SJCRH30 (cell line): ENCODE measurements at regions not wholly inside any gene's neighbourhood (a gene's known extent, or its start where the extent isn't known, plus 50 kb on each side); places are given as distances from the start of the nearest gene placed in this dataset.

Experiments
- DNase-seq, 2 experiments: peaks; one replicate each; pipeline ENCODE4 v3.0.0-alpha.2; 2015 to 2020
- H3K27ac ChIP-seq: fragments of 250-450 bp; sonication (Bioruptor Pico); 2 replicates; pipeline ENCODE4 v1.5.1; 2020; ENCODE audit warnings: mild to moderate bottlenecking, moderate library complexity
- H3K27me3 ChIP-seq: fragments of 250-450 bp; sonication (Bioruptor Pico); 2 replicates; pipeline ENCODE4 v1.5.1; 2020; ENCODE audit warnings: mild to moderate bottlenecking, moderate library complexity
- H3K36me3 ChIP-seq: fragments of 250-450 bp; sonication (Bioruptor Pico); 2 replicates; pipeline ENCODE4 v1.5.1; 2020; ENCODE audit warnings: mild to moderate bottlenecking, moderate library complexity
- H3K4me1 ChIP-seq: fragments of 250-450 bp; sonication (Bioruptor Pico); 2 replicates; pipeline ENCODE4 v1.5.1; 2020; ENCODE audit warnings: mild to moderate bottlenecking, moderate library complexity
- H3K4me3 ChIP-seq: fragments of 250-450 bp; sonication (Bioruptor Pico); 2 replicates; pipeline ENCODE4 v1.5.1; 2020; ENCODE audit warnings: mild to moderate bottlenecking, moderate library complexity
- H3K9me3 ChIP-seq: fragments of 250-450 bp; sonication (Bioruptor Pico); replicated peaks from 2 replicates; pipeline ENCODE4 v1.5.1; 2020; ENCODE audit warnings: mild to moderate bottlenecking, moderate library complexity

DNA sequence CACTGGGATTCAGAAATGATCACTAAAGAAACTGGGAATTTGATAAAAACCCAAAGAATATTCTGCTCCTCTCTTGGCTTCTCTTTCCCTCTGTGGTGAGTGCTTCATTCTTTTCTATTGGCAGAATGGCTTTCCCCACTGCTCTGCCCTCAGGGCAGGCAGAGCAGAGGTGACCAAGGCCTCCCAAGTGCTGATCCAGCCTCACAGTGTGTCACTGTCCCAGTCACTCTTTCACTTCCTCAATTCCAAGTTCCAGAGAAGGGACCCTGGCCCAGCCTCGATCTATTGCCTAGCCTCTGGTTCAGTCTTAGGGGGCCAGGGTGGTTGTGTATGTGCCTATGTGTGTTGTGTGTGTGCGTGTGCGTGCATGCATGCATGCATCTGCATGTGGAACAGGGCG lies 180.6 kb upstream of the TMTC4 start:
- Histone ChIP-seq H3K9me3 (no peaks in the 10 kb centered on the region), H3K4me1 (no peaks in the 10 kb centered on the region), H3K36me3 (no peaks in the 10 kb centered on the region), H3K27ac (no peak overlapping the region), H3K27me3 (no peaks in the 10 kb centered on the region), H3K4me3 (no peak overlapping the region)
- no peak for DNase-seq

DNA sequence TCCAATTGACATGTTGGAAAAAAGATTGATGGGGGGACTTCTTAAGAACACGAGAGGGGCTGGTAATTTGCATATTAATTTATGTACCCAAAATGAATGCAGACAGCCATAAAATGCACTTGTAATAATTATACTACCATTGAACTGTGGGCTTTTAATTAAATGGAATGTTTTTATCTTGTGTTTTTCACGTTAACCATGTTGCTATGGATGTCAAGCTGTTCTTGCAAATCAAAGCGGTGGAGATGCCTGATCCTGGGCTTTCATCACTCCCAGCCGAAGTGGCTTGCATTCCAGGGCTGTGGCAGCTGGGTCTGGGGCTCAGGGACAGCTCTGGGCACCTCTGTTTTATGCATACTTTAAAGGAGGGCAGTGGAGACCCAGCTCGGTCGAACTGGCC lies 179.4 kb upstream of the TMTC4 start:
- DNase-seq = no peak
- Histone ChIP-seq H3K27me3 (no peaks in the 10 kb centered on the region), H3K4me1 (no peaks in the 10 kb centered on the region), H3K27ac (no peak overlapping the region), H3K4me3 (no peak overlapping the region), H3K9me3 (no peaks in the 10 kb centered on the region), H3K36me3 (no peaks in the 10 kb centered on the region)

DNA sequence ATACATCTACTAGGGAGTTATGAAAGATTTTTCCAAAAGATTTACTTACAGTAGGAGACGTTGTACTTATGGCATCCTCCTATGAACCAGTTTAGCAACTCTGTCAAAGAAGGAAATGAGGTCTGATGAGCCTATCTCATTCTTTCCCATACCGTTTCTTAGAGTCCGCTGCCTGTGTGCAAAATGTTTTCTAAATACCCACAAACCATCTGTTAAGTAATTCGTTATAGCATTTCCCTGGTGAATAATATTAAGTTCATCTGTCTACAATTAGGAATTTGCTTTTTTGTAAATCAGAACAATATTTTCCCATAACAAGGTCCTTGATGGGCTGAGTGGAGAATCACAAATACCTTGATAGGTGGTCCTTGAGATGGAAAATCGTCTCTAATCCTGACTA lies 178.8 kb upstream of the TMTC4 start:
- H3K27me3 ChIP-seq = no peaks in the 10 kb centered on the region
- no peaks in the 10 kb centered on the region for H3K4me1 ChIP-seq
- no peaks in the 10 kb centered on the region for H3K36me3 ChIP-seq
- H3K9me3 ChIP-seq = no peaks in the 10 kb centered on the region
- H3K27ac ChIP-seq = no peak overlapping the region
- no peak overlapping the region for H3K4me3 ChIP-seq
- DNase-seq = no peak

DNA sequence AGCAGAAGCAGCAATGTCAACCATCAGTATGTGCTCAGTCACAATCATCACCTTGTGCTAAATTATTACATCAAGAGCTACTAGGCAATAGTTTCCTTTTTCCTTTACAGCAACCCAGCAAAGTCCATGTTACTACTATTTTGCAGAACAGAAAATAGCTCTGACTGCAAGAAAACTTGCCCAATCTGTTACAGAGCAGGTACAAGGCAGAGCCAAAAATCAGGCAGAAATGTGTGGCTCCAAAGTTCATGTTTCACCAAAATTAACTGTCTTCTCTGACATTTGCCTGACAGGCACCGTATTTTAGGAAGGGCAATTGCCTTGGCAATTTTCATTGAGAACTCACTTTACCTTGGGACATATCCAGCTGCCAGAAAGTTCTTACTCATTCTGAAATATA lies 177.6 kb upstream of the TMTC4 start:
- no peaks in the 10 kb centered on the region for H3K9me3 ChIP-seq
- no peak overlapping the region for H3K4me3 ChIP-seq

DNA sequence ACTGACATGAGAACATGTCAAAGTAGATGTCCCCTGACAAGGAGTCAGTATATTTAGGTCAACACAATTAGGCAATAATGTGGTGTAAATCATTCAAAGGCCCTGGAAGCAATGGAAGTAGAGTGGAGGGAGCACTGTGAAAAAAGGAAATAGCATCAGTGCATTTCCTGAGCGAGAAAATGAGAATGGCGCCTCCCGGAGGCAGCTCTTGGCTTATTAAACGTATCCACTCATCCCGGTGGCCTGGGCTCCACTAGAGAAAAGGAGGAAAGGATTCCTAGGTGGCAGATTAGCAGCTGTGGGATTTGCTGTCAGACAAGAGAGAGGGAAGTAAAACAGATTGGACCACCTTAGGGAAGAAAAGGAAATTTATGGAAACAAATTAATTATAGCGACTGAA lies 173.7 kb upstream of the TMTC4 start:
- H3K36me3 ChIP-seq = no peaks in the 10 kb centered on the region
- H3K27ac ChIP-seq = no peak overlapping the region
- H3K9me3 ChIP-seq = no peaks in the 10 kb centered on the region
- H3K27me3 ChIP-seq = no peaks in the 10 kb centered on the region
- no peaks in the 10 kb centered on the region for H3K4me1 ChIP-seq
- DNase-seq = no peak
- H3K4me3 ChIP-seq = no peak overlapping the region

More for the DNA sequence above, 177.6 kb upstream of the TMTC4 start:
- Histone ChIP-seq H3K27ac (no peak overlapping the region), H3K36me3 (no peaks in the 10 kb centered on the region), H3K27me3 (no peaks in the 10 kb centered on the region), H3K4me1 (no peaks in the 10 kb centered on the region)
- DNase-seq = no peak

DNA sequence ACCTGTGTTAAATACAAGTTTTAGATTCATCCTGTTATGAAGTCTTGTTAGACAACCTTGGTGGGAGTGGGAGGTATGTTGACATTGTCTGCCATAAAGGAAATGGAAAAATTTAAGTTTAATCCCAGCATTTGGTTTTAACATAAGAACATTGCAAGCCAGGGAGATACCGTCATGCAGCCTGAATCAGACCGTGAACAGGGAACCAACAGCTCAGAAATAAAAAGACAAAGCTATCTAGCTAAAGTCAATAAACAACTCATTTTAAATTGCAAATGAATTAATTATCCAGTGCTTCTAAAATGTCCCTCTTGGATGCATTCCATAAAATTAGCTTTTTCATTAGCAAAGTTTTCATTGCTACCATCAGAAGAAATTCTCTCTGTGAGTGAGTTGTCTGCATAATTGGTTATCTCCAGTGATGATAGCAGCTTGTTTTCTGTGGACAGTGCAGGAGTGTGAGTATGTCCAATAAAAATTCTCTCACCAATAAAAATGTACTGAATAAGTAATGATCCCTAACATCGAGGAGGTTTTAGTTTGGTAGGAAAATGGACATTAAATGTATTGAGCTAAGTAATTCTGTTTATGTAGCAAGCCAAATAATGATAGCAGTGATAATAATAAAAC lies 170.6 kb upstream of the TMTC4 start:
- no peak overlapping the region for H3K27ac ChIP-seq
- no peak overlapping the region for H3K4me3 ChIP-seq
- no peaks in the 10 kb centered on the region for H3K36me3 ChIP-seq
- H3K4me1 ChIP-seq = no peaks in the 10 kb centered on the region
- DNase-seq = no peak
- no peaks in the 10 kb centered on the region for H3K27me3 ChIP-seq
- H3K9me3 ChIP-seq = no peaks in the 10 kb centered on the region

DNA sequence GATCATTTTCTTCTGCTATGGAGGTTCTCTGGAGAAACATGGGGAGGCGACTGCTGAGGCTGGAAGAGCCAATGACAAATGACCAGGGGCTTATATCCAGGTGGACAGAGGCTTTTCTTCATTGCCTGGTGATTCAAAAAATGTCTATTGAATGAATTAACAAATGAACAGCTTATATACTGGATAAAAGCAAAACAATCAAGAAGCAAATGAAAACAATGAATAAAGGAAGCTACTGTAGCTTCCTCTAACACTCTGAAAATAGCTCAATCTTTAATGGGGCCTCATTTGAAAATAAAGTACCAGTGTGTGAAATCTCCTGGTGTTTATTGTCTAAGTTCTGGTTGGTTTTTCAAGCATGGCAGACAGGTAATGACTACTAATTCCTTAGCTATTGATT lies 167.5 kb upstream of the TMTC4 start:
- DNase-seq = no peak
- Histone ChIP-seq H3K9me3 (no peaks in the 10 kb centered on the region), H3K27ac (no peak overlapping the region), H3K36me3 (no peaks in the 10 kb centered on the region), H3K4me1 (no peaks in the 10 kb centered on the region), H3K27me3 (no peaks in the 10 kb centered on the region), H3K4me3 (no peak overlapping the region)

DNA sequence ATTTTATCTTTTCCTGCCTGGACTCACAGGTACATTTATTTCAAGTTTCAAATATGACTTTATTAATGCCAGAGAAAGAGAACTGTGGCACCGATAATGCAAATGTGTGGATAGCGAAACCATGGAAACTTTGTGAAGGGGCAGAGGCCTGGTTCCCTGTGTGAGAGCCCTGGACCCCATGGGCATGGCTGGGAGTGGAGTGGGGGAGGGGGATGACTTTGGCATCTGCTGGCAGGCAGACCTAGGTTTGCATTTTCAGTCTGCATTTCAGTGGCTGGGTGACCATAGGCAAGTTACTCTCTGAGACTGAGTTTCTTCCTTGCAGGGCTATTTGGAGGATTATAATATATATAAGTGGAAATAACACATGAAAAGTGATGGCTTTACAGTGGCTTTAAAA lies 163.8 kb upstream of the TMTC4 start:
- DNase-seq = no peak
- Histone ChIP-seq H3K4me1 (no peaks in the 10 kb centered on the region), H3K27ac (no peak overlapping the region), H3K4me3 (no peak overlapping the region), H3K27me3 (no peaks in the 10 kb centered on the region), H3K9me3 (no peaks in the 10 kb centered on the region), H3K36me3 (no peaks in the 10 kb centered on the region)

DNA sequence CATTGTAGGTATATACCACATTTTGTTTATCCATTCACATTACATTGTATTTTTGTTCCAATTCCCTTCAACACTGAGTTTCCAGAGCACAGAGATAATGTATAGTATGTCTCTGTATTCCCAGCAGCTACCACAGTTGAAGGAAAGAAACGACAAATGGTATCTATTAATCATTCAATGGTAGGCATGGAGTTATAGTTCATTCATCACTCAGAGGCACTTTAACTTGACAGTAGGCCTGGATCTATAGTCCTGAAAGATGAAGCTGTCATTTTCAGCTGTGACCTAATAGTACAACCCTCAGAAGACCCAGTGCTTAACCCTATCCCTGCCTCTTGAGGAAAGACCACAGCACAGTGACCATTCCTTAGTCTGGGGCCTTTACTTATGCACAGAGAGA lies 163.0 kb upstream of the TMTC4 start:
- no peaks in the 10 kb centered on the region for H3K4me1 ChIP-seq

DNA sequence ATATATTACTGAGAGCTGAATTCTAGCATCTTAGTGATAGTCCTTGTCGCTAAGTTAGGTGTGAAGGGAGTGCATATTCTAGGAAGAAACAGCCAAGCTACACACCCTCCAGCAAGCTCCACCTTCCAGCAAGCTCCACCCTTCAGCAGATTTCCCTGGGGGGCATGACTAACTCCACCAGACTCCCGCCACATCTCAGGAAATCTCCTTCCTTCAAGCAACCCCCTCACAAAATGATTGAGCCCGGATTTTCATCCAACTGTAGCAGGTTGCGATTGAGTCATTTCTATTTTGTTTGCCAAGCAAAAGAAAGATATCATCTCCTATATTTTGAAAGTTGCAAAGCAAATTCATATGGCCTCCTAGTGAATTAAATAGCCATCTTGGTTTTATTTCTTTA lies 162.1 kb upstream of the TMTC4 start:
- H3K4me3 ChIP-seq = no peak overlapping the region
- DNase-seq = no peak
- H3K27me3 ChIP-seq = no peaks in the 10 kb centered on the region
- H3K27ac ChIP-seq = no peak overlapping the region
- H3K4me1 ChIP-seq = no peaks in the 10 kb centered on the region
- no peaks in the 10 kb centered on the region for H3K36me3 ChIP-seq
- H3K9me3 ChIP-seq = no peaks in the 10 kb centered on the region

More for the DNA sequence above, 163.0 kb upstream of the TMTC4 start:
- Histone ChIP-seq H3K27me3 (no peaks in the 10 kb centered on the region), H3K9me3 (no peaks in the 10 kb centered on the region), H3K4me3 (no peak overlapping the region), H3K27ac (no peak overlapping the region), H3K36me3 (no peaks in the 10 kb centered on the region)
- DNase-seq = no peak

DNA sequence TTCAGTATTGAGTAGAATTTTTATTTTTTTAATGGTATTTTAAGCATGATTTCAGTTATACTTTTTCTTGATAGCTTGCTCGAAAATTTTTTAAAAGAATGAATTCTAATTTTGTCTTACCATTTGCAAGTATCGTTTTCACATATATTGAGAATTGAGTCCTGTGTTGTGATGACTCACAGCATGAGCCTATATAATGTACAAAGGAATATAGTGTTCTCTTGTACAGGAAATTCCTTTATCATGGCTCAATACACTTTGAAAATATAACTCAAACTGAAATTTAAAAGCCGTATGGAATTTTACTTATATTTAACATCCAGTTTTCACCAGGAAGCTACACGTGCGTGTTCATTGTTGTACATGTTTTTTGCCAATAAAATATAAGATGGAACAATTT lies 161.1 kb upstream of the TMTC4 start:
- no peak for DNase-seq
- Histone ChIP-seq H3K27ac (no peak overlapping the region), H3K4me1 (no peaks in the 10 kb centered on the region), H3K9me3 (no peaks in the 10 kb centered on the region), H3K4me3 (no peak overlapping the region), H3K27me3 (no peaks in the 10 kb centered on the region), H3K36me3 (no peaks in the 10 kb centered on the region)

DNA sequence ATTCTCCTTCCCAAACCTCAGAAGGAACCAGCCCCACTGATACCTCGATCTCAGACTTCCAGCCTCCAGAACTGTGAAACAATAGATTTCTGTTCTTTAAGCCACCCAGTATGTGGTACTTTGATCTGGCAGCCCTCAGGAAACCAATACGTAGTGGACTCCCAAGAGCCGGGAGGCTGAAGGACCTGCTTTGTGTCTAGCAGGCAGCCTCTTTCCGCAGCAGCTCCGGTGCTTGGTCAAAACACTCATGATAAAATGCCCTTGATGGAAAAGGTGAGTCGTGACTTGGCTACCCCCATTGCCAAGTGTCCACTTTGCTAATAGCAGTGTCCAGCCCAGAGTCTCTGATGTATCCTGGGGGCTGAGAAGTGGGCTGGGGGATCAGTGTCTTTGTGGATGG lies 158.8 kb upstream of the TMTC4 start:
- no peaks in the 10 kb centered on the region for H3K4me1 ChIP-seq
- H3K4me3 ChIP-seq = no peak overlapping the region
- H3K9me3 ChIP-seq = no peaks in the 10 kb centered on the region
- no peaks in the 10 kb centered on the region for H3K27me3 ChIP-seq
- H3K27ac ChIP-seq = no peak overlapping the region
- no peak for DNase-seq
- no peaks in the 10 kb centered on the region for H3K36me3 ChIP-seq

DNA sequence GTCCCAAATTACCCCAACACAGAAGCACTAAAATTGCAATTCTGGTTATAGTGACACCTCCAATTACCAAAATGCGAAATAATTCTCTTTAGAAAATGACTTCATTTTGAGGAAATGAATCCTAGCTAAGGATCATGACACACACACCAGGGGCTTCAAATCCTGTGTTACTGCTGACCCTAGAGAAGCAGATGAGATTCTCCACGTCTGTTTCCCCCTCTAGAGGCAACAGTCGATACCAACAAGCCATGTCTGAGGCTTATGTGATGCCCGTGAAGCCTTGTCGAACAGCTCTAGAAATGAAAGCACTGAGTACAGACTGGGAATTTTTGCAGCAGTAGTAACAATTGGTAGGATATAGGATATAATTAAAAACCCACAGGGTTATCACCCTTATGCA lies 153.6 kb upstream of the TMTC4 start:
- H3K4me1 ChIP-seq = no peaks in the 10 kb centered on the region
- no peaks in the 10 kb centered on the region for H3K36me3 ChIP-seq
- H3K4me3 ChIP-seq = no peak overlapping the region
- no peak overlapping the region for H3K27ac ChIP-seq
- no peaks in the 10 kb centered on the region for H3K27me3 ChIP-seq
- DNase-seq = no peak
- H3K9me3 ChIP-seq = no peaks in the 10 kb centered on the region

DNA sequence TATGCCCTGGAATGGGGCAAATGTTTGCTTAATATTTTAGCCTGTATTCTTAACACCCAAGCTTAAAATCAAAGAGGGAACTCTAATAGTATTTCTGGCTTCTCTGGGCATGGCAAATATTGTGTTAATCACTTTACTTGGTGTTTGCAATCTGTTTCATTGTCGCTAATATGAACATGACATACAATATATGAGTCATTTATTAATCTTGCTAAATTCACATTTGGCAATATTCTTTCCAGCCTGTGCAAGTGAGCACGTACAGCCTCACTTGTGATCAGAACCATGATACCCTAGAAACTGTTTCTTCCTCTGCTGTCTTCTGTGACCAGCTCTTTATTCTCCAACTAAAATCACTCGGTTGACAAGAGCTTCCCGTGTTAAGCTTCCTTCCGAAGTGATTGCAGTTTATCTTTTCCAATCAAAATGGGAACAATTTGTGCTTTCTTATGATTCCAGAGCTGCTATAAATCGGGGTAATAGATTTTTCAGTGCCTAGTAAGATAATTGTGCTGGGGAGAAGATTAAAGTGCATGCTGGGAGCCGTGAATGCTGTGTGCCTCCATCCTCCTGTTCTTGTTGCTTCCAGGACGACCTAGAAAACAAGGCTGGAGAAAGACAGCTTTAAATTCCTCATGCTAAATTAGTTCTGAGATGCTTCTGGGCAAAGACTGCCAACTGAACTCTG lies 153.0 kb upstream of the TMTC4 start:
- no peak for DNase-seq
- Histone ChIP-seq H3K27ac (no peak overlapping the region), H3K4me3 (no peak overlapping the region), H3K36me3 (no peaks in the 10 kb centered on the region), H3K27me3 (no peaks in the 10 kb centered on the region), H3K4me1 (no peaks in the 10 kb centered on the region), H3K9me3 (no peaks in the 10 kb centered on the region)

DNA sequence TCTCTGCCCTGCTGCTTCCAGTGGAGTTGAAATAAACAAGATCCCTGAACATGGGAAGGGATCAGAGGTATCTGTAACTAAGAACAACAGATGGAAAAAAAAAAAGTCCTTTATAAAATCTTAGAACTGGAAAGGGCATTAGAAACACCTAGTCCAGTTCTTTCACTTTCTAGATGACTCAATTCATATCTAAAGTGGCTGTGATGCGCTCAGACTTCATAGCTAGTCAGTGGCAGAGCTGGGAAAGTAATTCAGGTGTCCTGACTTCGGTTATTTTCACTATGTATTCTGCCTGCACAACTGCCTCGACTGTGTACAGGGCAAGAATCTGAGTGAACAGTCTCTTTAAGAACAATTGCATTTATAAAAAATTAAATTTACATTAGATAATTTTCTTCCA lies 151.8 kb upstream of the TMTC4 start:
- DNase-seq = no peak
- Histone ChIP-seq H3K27me3 (no peaks in the 10 kb centered on the region), H3K9me3 (no peaks in the 10 kb centered on the region), H3K4me3 (no peak overlapping the region), H3K36me3 (no peaks in the 10 kb centered on the region), H3K4me1 (no peaks in the 10 kb centered on the region), H3K27ac (no peak overlapping the region)

DNA sequence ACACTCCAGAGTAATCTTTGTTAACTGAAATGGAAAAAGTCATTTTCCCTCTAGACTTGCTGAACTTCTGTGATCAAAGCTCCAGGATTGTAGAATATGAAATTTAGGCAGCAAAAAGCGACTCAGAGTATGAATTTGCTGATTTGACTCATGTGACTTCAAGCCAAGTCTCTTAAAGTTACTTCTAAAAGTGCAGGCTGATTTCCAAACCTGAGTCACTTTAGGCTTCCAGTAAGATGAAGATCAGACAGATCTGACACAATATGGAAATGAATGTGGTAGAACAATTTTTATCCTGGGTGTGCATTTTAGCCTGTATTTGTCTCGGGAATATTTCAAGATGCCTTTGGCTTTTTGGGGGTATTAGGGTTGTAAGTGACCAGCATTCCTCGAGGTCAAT lies 151.0 kb upstream of the TMTC4 start:
- H3K4me3 ChIP-seq = no peak overlapping the region
- no peaks in the 10 kb centered on the region for H3K4me1 ChIP-seq
- H3K36me3 ChIP-seq = no peaks in the 10 kb centered on the region
- H3K9me3 ChIP-seq = no peaks in the 10 kb centered on the region
- H3K27ac ChIP-seq = no peak overlapping the region
- H3K27me3 ChIP-seq = no peaks in the 10 kb centered on the region
- no peak for DNase-seq
